Upper lobe of right lung (tissue), 1 donor: ENCODE measurements at regions not wholly inside any gene's neighbourhood (a gene's known extent, or its start where the extent isn't known, plus 50 kb on each side); places are given as distances from the start of the nearest gene placed in this dataset.

Experiments
- ATAC-seq: fragments of 200-7000 bp; cut with Tn5 transposase; one replicate; pipeline ENCODE4 v1.9.1; 2020; ENCODE audit warnings: mild to moderate bottlenecking, moderate library complexity
- DNase-seq: peaks from one replicate; pipeline ENCODE4 v3.0.0-alpha.2; 2020
- H3K27ac ChIP-seq: fragments of 200-600 bp; one replicate; pipeline ENCODE4 v1.8.0; 2022
- H3K27me3 ChIP-seq: fragments of 200-600 bp; one replicate; pipeline ENCODE4 v1.8.0; 2022; ENCODE audit warnings: mild to moderate bottlenecking
- H3K36me3 ChIP-seq: fragments of 200-600 bp; one replicate; pipeline ENCODE4 v1.8.0; 2022
- H3K4me1 ChIP-seq: fragments of 200-600 bp; one replicate; pipeline ENCODE4 v1.8.0; 2022
- H3K4me3 ChIP-seq: fragments of 200-600 bp; one replicate; pipeline ENCODE4 v1.8.0; 2022; ENCODE audit warnings: mild to moderate bottlenecking
- H3K9me3 ChIP-seq: fragments of 200-600 bp; one replicate; pipeline ENCODE4 v1.8.0; 2022
- CTCF ChIP-seq: fragments of 200-600 bp; IDR thresholded peaks from one replicate; pipeline ENCODE4 v1.8.0; 2022; ENCODE audit warnings: antibody characterized with exemption
- intact Hi-C: fragments of 100-400 bp; cut with DNase I; formaldehyde crosslinking; loops from one replicate; pipeline ENCODE4 v1.11.0; 2022
- donor health status: DM: no; HTN: yes; CAD: no; lungs with severe emphysema.

GRCh38 chr18:59837586-59837985 is 62.2 kb upstream of the PMAIP1 start:
- no peak overlapping the region for H3K4me3 ChIP-seq
- intact Hi-C loops = no loop called here
- H3K9me3 ChIP-seq = no peaks in the 10 kb centered on the region
- peak; percentile 91 for TF ChIP-seq CTCF
- no peaks in the 10 kb centered on the region for H3K4me1 ChIP-seq
- H3K36me3 ChIP-seq = no peaks in the 10 kb centered on the region
- ATAC-seq (peak; percentile 87), DNase-seq (no peak)
- H3K27ac ChIP-seq = no peak overlapping the region
- no peaks in the 10 kb centered on the region for H3K27me3 ChIP-seq

- no peak overlapping the region for H3K4me3 ChIP-seq
These were observed 64.0 kb upstream of the PMAIP1 start for GRCh38 chr18:59835605-59836379.

GRCh38 chr18:59834267-59834666 is 65.5 kb upstream of the PMAIP1 start:
- Histone ChIP-seq H3K4me1 (no peaks in the 10 kb centered on the region), H3K9me3 (no peaks in the 10 kb centered on the region), H3K27me3 (no peaks in the 10 kb centered on the region), H3K27ac (no peak overlapping the region), H3K4me3 (no peak overlapping the region), H3K36me3 (no peaks in the 10 kb centered on the region)
- intact Hi-C loops = no loop called here
- ATAC-seq (no peak), DNase-seq (no peak)
- TF ChIP-seq CTCF = no peak

More at GRCh38 chr18:59835605-59836379, 64.0 kb upstream of the PMAIP1 start:
- DNase-seq (no peak), ATAC-seq (no peak)
- no peak overlapping the region for H3K27ac ChIP-seq
- TF ChIP-seq CTCF = no peak
- H3K4me1 ChIP-seq = no peaks in the 10 kb centered on the region
- H3K27me3 ChIP-seq = no peaks in the 10 kb centered on the region
- intact Hi-C loops = no loop called here
- no peaks in the 10 kb centered on the region for H3K9me3 ChIP-seq
- no peaks in the 10 kb centered on the region for H3K36me3 ChIP-seq

GRCh38 chr18:59833785-59834184 is 66.0 kb upstream of the PMAIP1 start:
- no peak for TF ChIP-seq CTCF
- ATAC-seq (no peak), DNase-seq (no peak)
- no peaks in the 10 kb centered on the region for H3K4me1 ChIP-seq
- no peak overlapping the region for H3K4me3 ChIP-seq
- no peaks in the 10 kb centered on the region for H3K9me3 ChIP-seq
- intact Hi-C loops = no loop called here
- no peaks in the 10 kb centered on the region for H3K36me3 ChIP-seq
- no peak overlapping the region for H3K27ac ChIP-seq
- no peaks in the 10 kb centered on the region for H3K27me3 ChIP-seq

GRCh38 chr18:59823596-59824195 is 76.1 kb upstream of the PMAIP1 start:
- H3K27me3 ChIP-seq = no peaks in the 10 kb centered on the region
- H3K36me3 ChIP-seq = no peaks in the 10 kb centered on the region
- DNase-seq (no peak), ATAC-seq (peak; percentile 94)
- H3K4me1 ChIP-seq = no peaks in the 10 kb centered on the region
- H3K9me3 ChIP-seq = no peaks in the 10 kb centered on the region
- intact Hi-C loops = loop anchor here (10.0 kb wide), 1 partner anchor 369 kb away; no protein-coding TSS in a partner anchor
- peak; percentile 79 for TF ChIP-seq CTCF
- no peak overlapping the region for H3K27ac ChIP-seq
- H3K4me3 ChIP-seq = no peak overlapping the region
